ENCODE measurements at regions not wholly inside any gene's neighbourhood (a gene's known extent, or its start where the extent isn't known, plus 50 kb on each side); places are given as distances from the start of the nearest gene placed in this dataset.

GRCh38 chr11:37006563-37006962 is 408.5 kb upstream of the RAG2 start:
- TF ChIP-seq TCF7L2 (IDR thresholded peaks at IDR 0.05; ENCODE audit: low read depth, low read length) (no peak), SIN3A (IDR thresholded peaks at IDR 0.05; ENCODE audit: borderline replicate concordance, insufficient read depth, low read depth, low read length) (no peak), REST (IDR thresholded peaks at IDR 0.05; ENCODE audit: insufficient read depth in 1 of 2, low read depth in 2 of 2, low read length in 1 of 2) (no peak), CTCF (IDR thresholded peaks at IDR 0.05) (no peak), POLR2AphosphoS5 (IDR thresholded peaks at IDR 0.05; ENCODE audit: low read depth, low read length) (no peak)
- H3K4me3 ChIP-seq (ENCODE audit: low read depth in 2 of 2, low read length in 2 of 2) = no peak overlapping the region
- intact Hi-C loops (cut with micrococcal nuclease; ENCODE audit: unreplicated experiment) (no loop called here), in situ Hi-C loops (cut with HindIII; ENCODE audit: low pct_unique_long_range_greater_than_20kb, low sequenced_read_pairs) (no loop called here)
- ATAC-seq = no peak
- no peak for DNase-seq (ENCODE audit: low read depth, low spot score)
- no peak overlapping the region for H3K27ac ChIP-seq (ENCODE audit: low read length)
- no peaks in the 10 kb centered on the region for H3K4me1 ChIP-seq (ENCODE audit: control insufficient read depth, insufficient read depth, low read length)
- no peaks in the 10 kb centered on the region for H3K36me3 ChIP-seq (ENCODE audit: control insufficient read depth, insufficient read depth, low read length)
- no TSS peak for BruUV-seq (replicated peaks)
- peaks cover 7% of the 10 kb centered on the region for H3K9me3 ChIP-seq (ENCODE audit: control insufficient read depth, insufficient read depth, low read depth, low read length)
- ChIA-PET POLR2A (no interaction called here), CTCF (no interaction called here)
- no peaks in the 10 kb centered on the region for H3K27me3 ChIP-seq (ENCODE audit: control insufficient read depth, insufficient read depth, low read length)

GRCh38 chr11:37002831-37003230 is 404.8 kb upstream of the RAG2 start:
- CTCF ChIA-PET = interaction anchor here (0.6 kb wide), 1 partner anchor 100 kb away, joined by 3 read pairs; no protein-coding TSS in a partner anchor
- in situ Hi-C loops (cut with HindIII; ENCODE audit: low pct_unique_long_range_greater_than_20kb, low sequenced_read_pairs) = no loop called here
- H3K9me3 ChIP-seq (ENCODE audit: control insufficient read depth, insufficient read depth, low read depth, low read length) = no peaks in the 10 kb centered on the region

More at GRCh38 chr11:37002831-37003230, 404.8 kb upstream of the RAG2 start:
- no peak for DNase-seq (ENCODE audit: low read depth, low spot score)
- Histone ChIP-seq H3K4me1 (ENCODE audit: control insufficient read depth, insufficient read depth, low read length) (no peaks in the 10 kb centered on the region), H3K27ac (ENCODE audit: low read length) (no peak overlapping the region), H3K27me3 (ENCODE audit: control insufficient read depth, insufficient read depth, low read length) (no peaks in the 10 kb centered on the region), H3K36me3 (ENCODE audit: control insufficient read depth, insufficient read depth, low read length) (no peaks in the 10 kb centered on the region), H3K4me3 (ENCODE audit: low read depth in 2 of 2, low read length in 2 of 2) (no peak overlapping the region)
- ATAC-seq = no peak
- POLR2A ChIA-PET = no interaction called here
- BruUV-seq (replicated peaks) = no TSS peak
- intact Hi-C loops (cut with micrococcal nuclease; ENCODE audit: unreplicated experiment) = no loop called here
- no peak for TF ChIP-seq CTCF (IDR thresholded peaks at IDR 0.05)
- TF ChIP-seq REST (IDR thresholded peaks at IDR 0.05; ENCODE audit: insufficient read depth in 1 of 2, low read depth in 2 of 2, low read length in 1 of 2) = no peak
- no peak for TF ChIP-seq SIN3A (IDR thresholded peaks at IDR 0.05; ENCODE audit: borderline replicate concordance, insufficient read depth, low read depth, low read length)

All from Panc1 (cell line).